ENCODE measurements at regions not wholly inside any gene's neighbourhood (a gene's known extent, or its start where the extent isn't known, plus 50 kb on each side); places are given as distances from the start of the nearest gene placed in this dataset.

GRCh38 chr10:44036425-44036824 is 348.5 kb downstream of the CXCL12 start:
- TF ChIP-seq CTCF (IDR thresholded peaks at IDR 0.05) (no peak), EP300 (IDR thresholded peaks at IDR 0.05) (no peak), POLR2A (IDR thresholded peaks at IDR 0.05) (no peak), POLR2AphosphoS5 (IDR thresholded peaks at IDR 0.05) (no peak)

Measured in gastroesophageal sphincter (tissue), 3 donors.